ENCODE measurements at regions not wholly inside any gene's neighbourhood (a gene's known extent, or its start where the extent isn't known, plus 50 kb on each side); places are given as distances from the start of the nearest gene placed in this dataset.

DNA sequence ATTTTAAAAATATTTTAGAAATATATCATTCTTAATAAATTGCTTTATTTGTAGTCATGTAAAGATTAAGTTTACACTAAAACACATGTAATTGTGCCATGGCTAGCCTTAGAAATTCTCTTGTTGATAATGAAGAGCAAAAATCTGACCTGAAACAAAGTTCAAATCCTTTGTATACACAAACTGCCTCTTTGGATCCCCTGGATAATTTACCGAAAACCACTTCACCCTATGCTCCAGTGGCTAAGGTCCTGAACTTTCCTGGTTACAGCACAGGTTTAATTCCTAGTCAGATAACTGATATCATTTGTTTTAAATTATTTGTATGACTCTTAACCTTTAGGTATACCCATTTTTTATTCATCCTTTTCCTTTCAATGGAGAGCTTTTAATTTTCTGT lies 1093.2 kb upstream of the ADGRL4 start:
- Histone ChIP-seq H3K27ac (no peak overlapping the region), H3K27me3 (no peaks in the 10 kb centered on the region), H3K4me1 (no peaks in the 10 kb centered on the region), H3K4me3 (no peak overlapping the region), H3K36me3 (no peaks in the 10 kb centered on the region), H3K9me3 (peaks cover 0 to 4% (median 0%) of the 10 kb centered on the region in 3 donors)
- ATAC-seq (no peak), DNase-seq (no peak)
- intact Hi-C loops (cut with DNase I; ENCODE audit: low total_unique reads) (no loop called here), in situ Hi-C loops (cut with MboI; ENCODE audit: low sequenced_read_pairs in 4 of 4) (no loop called here)
- no peak for TF ChIP-seq CTCF (IDR thresholded peaks at IDR 0.05 in 4 of 5, conservative IDR thresholded peaks at IDR 0.05 in 1 of 5)
- TF ChIP-seq POLR2A (IDR thresholded peaks at IDR 0.05) = no peak

DNA sequence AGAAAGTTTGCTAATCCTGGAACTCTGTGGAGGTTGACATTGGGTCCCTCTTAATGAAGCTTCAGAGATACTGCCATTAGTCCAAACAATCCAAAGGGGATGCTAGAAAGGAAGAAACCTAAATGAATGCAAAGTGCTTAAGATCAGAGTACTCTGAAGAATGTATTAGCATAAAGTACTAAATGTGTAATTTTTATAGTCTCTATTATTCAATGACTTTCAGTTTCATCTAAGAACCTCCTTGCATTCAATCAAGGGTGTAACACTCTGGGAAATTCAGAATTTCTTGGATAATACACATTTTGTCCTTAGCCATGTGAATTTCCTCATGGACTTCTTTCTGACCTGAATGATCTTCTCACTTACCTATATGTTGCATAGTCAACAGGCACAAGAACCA lies 1078.5 kb upstream of the ADGRL4 start:
- DNase-seq (no peak), ATAC-seq (no peak)
- H3K4me3 ChIP-seq = no peak overlapping the region
- H3K9me3 ChIP-seq = no peaks in the 10 kb centered on the region
- in situ Hi-C loops (cut with MboI; ENCODE audit: low sequenced_read_pairs in 4 of 4) = no loop called here
- no peak for TF ChIP-seq CTCF (IDR thresholded peaks at IDR 0.05 in 4 of 5, conservative IDR thresholded peaks at IDR 0.05 in 1 of 5)
- TF ChIP-seq POLR2A (IDR thresholded peaks at IDR 0.05) = no peak
- H3K4me1 ChIP-seq = no peaks in the 10 kb centered on the region
- no peak overlapping the region for H3K27ac ChIP-seq
- intact Hi-C loops (cut with DNase I; ENCODE audit: low total_unique reads) = no loop called here
- H3K36me3 ChIP-seq = no peaks in the 10 kb centered on the region
- no peaks in the 10 kb centered on the region for H3K27me3 ChIP-seq

DNA sequence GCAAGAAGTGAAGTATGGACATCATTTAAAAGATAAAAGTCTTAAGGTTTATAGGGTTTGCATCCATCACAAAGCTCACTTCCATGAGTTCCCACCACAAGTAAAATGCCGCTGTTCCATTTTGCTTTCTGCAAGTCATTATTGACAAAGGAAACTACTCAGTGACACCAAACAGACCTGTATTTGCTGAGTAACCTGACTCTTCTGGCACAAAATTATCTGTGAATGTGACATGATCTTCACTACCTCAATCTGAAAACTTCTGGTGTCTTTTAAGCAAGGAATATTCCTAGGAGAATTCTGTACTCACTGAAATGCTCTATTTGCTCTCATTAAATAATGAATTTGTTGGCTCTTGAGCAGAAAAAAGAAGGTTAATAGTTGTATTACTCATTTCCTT lies 1077.4 kb upstream of the ADGRL4 start:
- intact Hi-C loops (cut with DNase I; ENCODE audit: low total_unique reads) = no loop called here
- Histone ChIP-seq H3K27ac (no peak overlapping the region), H3K4me1 (no peaks in the 10 kb centered on the region), H3K27me3 (no peaks in the 10 kb centered on the region), H3K9me3 (no peaks in the 10 kb centered on the region), H3K36me3 (no peaks in the 10 kb centered on the region), H3K4me3 (no peak overlapping the region)
- ATAC-seq (no peak), DNase-seq (no peak)
- in situ Hi-C loops (cut with MboI; ENCODE audit: low sequenced_read_pairs in 4 of 4) = no loop called here
- TF ChIP-seq POLR2A (IDR thresholded peaks at IDR 0.05) = no peak
- no peak for TF ChIP-seq CTCF (IDR thresholded peaks at IDR 0.05 in 4 of 5, conservative IDR thresholded peaks at IDR 0.05 in 1 of 5)

DNA sequence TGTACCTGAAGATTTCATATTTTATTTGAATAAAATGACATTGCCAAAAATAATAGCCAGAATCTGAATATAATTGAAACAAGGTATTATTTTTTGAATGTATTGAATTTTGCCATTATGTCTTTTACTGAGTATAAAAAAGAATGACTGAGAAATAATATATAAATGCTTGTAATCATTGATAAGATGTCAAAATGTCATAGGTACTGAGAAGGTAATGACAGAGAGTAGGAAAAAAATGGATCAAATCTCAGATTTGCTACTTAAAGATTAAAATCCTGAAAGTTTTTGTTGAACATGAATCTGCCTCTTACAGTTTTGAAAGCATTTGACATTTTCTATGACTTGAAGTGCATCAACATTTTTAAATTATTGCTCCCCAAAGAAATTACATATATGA lies 1069.9 kb upstream of the ADGRL4 start:
- Histone ChIP-seq H3K9me3 (no peaks in the 10 kb centered on the region), H3K36me3 (no peaks in the 10 kb centered on the region), H3K4me3 (no peak overlapping the region), H3K27ac (no peak overlapping the region), H3K4me1 (no peaks in the 10 kb centered on the region), H3K27me3 (no peaks in the 10 kb centered on the region)
- TF ChIP-seq CTCF (IDR thresholded peaks at IDR 0.05 in 4 of 5, conservative IDR thresholded peaks at IDR 0.05 in 1 of 5) (no peak), POLR2A (IDR thresholded peaks at IDR 0.05) (no peak)
- no peak for ATAC-seq
- intact Hi-C loops (cut with DNase I; ENCODE audit: low total_unique reads) = no loop called here
- no peak for DNase-seq
- in situ Hi-C loops (cut with MboI; ENCODE audit: low sequenced_read_pairs in 4 of 4) = no loop called here

- no peak for TF ChIP-seq POLR2A (IDR thresholded peaks at IDR 0.05)
- no peak for TF ChIP-seq CTCF (IDR thresholded peaks at IDR 0.05 in 4 of 5, conservative IDR thresholded peaks at IDR 0.05 in 1 of 5)
- no peak for ATAC-seq
- Histone ChIP-seq H3K4me3 (no peak overlapping the region), H3K36me3 (no peaks in the 10 kb centered on the region), H3K9me3 (no peaks in the 10 kb centered on the region), H3K27me3 (no peaks in the 10 kb centered on the region), H3K4me1 (no peaks in the 10 kb centered on the region), H3K27ac (no peak overlapping the region)
- intact Hi-C loops (cut with DNase I; ENCODE audit: low total_unique reads) (no loop called here), in situ Hi-C loops (cut with MboI; ENCODE audit: low sequenced_read_pairs in 4 of 4) (no loop called here)
- no peak for DNase-seq
Observed at GRCh38 chr1:80075351-80075750, 1068.8 kb upstream of the ADGRL4 start.
